MM.1S (cell line): ENCODE measurements at regions not wholly inside any gene's neighbourhood (a gene's known extent, or its start where the extent isn't known, plus 50 kb on each side); places are given as distances from the start of the nearest gene placed in this dataset.

Experiments used
- CTCF ChIP-seq: fragments of 300-600 bp; sonication (generic); IDR thresholded peaks from 2 replicates; pipeline ENCODE4 v1.5.1; 2016; ENCODE audit warnings: antibody characterized with exemption, low read length, mixed read lengths
- EZH2 ChIP-seq: fragments of 300-600 bp; sonication (generic); optimal IDR thresholded peaks from 2 replicates; pipeline ENCODE3; 2017; ENCODE audit warnings: low read depth, mild to moderate bottlenecking, antibody characterized with exemption, low read length, mixed read lengths
- EZH2phosphoT487 ChIP-seq: fragments of 300-600 bp; sonication (generic); IDR thresholded peaks from 2 replicates; pipeline ENCODE4 v1.6.1; 2018; ENCODE audit warnings: antibody characterized with exemption, low read length

GRCh38 chr19:28034936-28035335, 1178.0 kb downstream of the UQCRFS1 start:
- TF ChIP-seq CTCF (no peak), EZH2 (no peak), EZH2phosphoT487 (no peak)
